GM20000 (cell line): ENCODE measurements at regions not wholly inside any gene's neighbourhood (a gene's known extent, or its start where the extent isn't known, plus 50 kb on each side); places are given as distances from the start of the nearest gene placed in this dataset.
"Not testable (repeated sequence)": the region's sequence is repeated elsewhere in the genome, so short reads cannot be mapped to it uniquely, and the experiment has no call there.

Experiments used
- DNase-seq: peaks from one replicate; pipeline ENCODE4 v3.0.0; 2012; ENCODE audit warnings: low spot score
- CTCF ChIP-seq: IDR thresholded peaks from 2 replicates; pipeline ENCODE4 v1.5.1; 2012; ENCODE audit warnings: mild to moderate bottlenecking, control low read depth; ENCODE audit errors: extremely low read depth, missing control alignments

DNA sequence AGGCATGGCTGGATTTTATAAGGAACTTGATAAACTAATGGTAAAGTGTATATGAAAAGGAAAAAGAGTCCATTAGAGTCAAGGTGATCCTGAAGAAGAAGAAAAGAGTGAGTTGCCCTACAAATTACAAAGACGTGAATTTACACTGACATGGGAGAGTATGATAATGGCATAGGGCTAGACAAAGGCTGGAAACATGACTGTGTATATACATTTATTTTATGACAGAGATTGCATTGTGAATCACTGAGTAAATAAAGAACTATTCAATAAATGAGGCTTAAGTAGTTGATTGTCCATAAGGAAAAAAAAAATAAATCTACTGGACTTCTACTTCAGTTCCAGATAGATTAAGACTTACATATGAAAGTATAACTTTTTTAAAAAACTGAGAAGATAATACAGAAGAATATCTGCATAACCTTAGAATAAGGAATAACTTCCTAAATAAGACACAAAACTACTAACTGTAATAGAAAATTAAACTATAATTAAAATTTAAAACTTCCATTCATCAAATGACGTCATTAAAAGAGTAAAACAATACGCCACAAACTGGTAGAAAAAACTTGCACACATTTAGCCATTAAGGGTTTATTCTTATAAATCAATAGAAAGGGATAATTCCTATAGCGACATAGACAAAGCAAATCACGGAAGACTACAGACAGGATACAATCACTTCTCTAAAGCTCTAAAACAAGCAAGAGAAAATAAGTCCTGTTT is 278.5 kb downstream of the NOVA1 start:
- no peak for DNase-seq
- no peak for TF ChIP-seq CTCF

DNA sequence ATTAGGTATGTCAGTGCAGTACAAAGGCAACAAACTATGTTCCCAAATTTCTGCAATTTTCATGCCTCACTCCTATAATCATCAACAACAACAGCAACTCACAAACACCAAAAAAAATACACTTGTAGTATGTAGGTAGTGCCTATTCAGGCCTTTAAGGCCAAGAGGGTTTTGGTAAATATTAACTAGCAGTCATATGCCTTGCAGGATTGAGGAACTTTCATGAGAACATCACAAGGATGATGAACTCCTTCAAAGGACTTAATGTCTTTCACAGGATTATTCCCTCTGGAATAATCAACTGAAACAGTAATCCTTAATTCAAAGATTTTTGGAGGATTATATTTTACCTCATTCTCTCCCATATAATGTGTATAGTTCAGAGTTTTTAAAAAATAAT is 293.8 kb downstream of the NOVA1 start:
- TF ChIP-seq CTCF: no peak
- DNase-seq: no peak

DNA sequence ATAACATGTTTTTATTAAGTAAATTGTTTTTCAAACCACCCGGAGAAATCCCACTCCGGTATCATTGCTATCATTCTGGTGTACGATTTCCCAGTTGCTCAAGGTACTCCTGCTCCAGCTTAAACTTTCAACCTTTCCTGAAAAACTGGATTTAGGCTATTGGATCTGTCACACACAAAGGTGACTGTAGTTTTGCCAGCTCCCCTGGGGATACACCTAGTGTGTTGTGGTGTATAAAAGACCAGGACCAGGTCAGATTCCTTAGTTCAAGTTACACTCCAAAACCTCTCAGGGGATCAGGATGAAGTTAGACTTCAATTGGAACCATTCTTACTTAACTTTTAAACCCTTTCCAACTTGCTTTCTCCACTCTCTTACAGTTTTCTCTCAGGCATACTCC is 303.9 kb downstream of the NOVA1 start:
- no peak for TF ChIP-seq CTCF
- DNase-seq: no peak

DNA sequence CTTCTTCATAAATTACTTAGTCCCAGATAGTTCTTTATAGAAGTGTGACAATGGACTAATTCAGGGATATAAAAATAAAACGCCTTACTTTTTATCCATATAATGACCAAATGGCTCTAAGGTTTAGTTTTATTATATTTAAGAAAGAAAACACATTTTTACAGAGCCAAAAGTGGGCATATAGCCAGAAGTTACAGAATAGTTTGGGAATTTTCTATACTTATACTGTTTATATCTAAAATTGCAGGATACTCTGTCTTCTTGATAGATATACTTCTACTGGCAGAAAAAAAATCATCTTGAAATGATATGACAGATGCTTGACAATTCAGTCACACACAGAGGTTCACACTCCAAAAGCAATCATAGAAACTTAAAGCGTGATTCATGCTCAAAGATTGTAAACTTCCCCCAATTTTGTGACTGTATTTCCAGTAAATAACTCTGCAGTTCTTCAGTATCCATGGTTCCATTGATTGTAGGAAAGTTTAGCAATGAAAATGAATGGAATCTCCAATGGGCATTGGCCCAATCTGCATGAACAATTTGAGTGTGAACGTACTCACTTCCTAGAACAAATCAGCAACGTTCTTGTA is 307.8 kb downstream of the NOVA1 start:
- TF ChIP-seq CTCF: no peak
- no peak for DNase-seq

GRCh38 chr14:26286913-26287205 is 311.0 kb downstream of the NOVA1 start:
- no peak for DNase-seq
- TF ChIP-seq CTCF: no peak

GRCh38 chr14:26286081-26286912 is 311.5 kb downstream of the NOVA1 start:
- no peak for TF ChIP-seq CTCF
- DNase-seq: no peak

DNA sequence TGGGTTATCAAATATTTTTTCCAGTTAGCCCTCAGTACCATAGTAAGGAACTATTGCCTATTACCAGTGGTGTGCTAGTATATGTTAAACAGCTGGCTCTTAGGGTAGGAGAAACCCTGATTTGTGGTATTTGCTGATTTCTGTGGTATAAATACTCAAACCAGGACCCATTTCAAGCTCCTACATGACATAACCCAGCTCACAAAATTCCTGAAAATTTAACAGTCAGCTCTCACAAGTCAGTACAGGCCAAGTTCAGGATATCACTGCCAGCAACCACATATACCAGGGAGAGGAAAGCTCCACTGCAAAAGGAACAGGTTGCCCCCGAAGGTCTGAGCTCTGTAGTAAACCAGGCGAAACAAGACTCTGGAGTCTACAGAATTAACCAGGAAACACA is 315.3 kb downstream of the NOVA1 start:
- no peak for DNase-seq
- no peak for TF ChIP-seq CTCF

DNA sequence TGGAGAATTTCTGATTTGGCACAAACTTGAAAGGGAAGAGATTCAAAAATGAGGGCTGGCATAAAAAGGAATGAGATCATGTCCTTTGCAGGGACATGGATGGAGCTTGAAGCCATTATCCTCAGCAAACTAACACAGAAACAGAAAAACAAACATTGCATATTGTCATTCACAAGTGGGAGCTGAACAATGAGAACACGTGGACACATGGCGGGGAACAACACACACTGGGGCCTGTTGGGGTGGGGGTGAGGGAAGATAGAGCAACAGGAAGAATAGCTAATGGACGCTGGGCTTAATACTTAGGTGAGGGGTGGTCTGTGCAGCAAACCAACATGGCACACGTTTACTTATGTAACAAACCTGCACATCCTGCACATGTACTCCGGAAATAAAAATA is 315.8 kb downstream of the NOVA1 start:
- DNase-seq: not testable (repeated sequence)
